K562 (cell line): ENCODE measurements at regions not wholly inside any gene's neighbourhood (a gene's known extent, or its start where the extent isn't known, plus 50 kb on each side); places are given as distances from the start of the nearest gene placed in this dataset.

Experiments
- ATAC-seq: fragments of 200-7000 bp; cut with Tn5 transposase; 3 replicates; pipeline ENCODE4 v1.9.1; 2020; ENCODE audit warnings: moderate library complexity
- BruUV-seq: library from RNA; stranded (reverse); fragments of 400-500 nt; replicated peaks from 2 replicates; lab custom pipeline; 2021; lab: Mats Ljungman, UMichigan
- CTCF ChIA-PET: fragments of 300-600 bp; formaldehyde crosslinking; extraction: SDS; loops from one replicate; lab custom pipeline; 2021; ENCODE audit warnings: low intra/inter-chr PET ratio; lab: Yijun Ruan, JAX
- POLR2A ChIA-PET: fragments of 300-600, 350-650 bp; sonication (Branson Sonifier 250); formaldehyde crosslinking; extraction: SDS; loops from one replicate; lab custom pipeline; 2021; ENCODE audit warnings: antibody characterized with exemption, inconsistent platforms; lab: Yijun Ruan, JAX
- DNase-seq, 4 experiments: peaks; one replicate each; pipeline versions ENCODE4 v3.0.0 to v3.0.0-alpha.2; 2011 to 2018; ENCODE audit warnings: low spot score in 3 of 4, mixed read lengths in 3 of 4; ENCODE audit errors: extremely low read depth in 1 of 4
- FAIRE-seq: peaks from 2 replicates; lab custom pipeline; 2011; peaks lifted over from hg19 to GRCh38; lab: Jason Lieb, UNC
- H2AFZ ChIP-seq: 2 replicates; pipeline ENCODE4 v1.6.0; 2011; ENCODE audit warnings: low read depth, low read length, control low read depth, inconsistent platforms
- H3K27ac ChIP-seq: fragments of 200-600 bp; 3 replicates; pipeline ENCODE4 v1.8.0; 2011; ENCODE audit warnings: low read depth, mild to moderate bottlenecking, control low read depth, inconsistent platforms, low read length, moderate library complexity, mixed read lengths; ENCODE audit errors: extremely low read depth
- H3K27me3 ChIP-seq, 2 experiments: fragments of 300-600 bp in 1 of 2; 2 replicates in 1 of 2; 3 replicates in 1 of 2; pipeline versions ENCODE4 v1.6.0 to v1.8.0; 2011; ENCODE audit warnings: inconsistent platforms in 2 of 2, low read length in 2 of 2, mild to moderate bottlenecking in 1 of 2, mixed read lengths in 1 of 2, moderate library complexity in 1 of 2; ENCODE audit not compliant: control insufficient read depth in 2 of 2, insufficient read depth in 2 of 2
- H3K36me3 ChIP-seq: fragments of 300-600 bp; 3 replicates; pipeline ENCODE4 v1.8.0; 2011; ENCODE audit warnings: mild to moderate bottlenecking, low read length, inconsistent platforms; ENCODE audit not compliant: control insufficient read depth, insufficient read depth
- H3K4me1 ChIP-seq, 2 experiments: fragments of 200-600 bp in 1 of 2; replicated peaks in 1 of 2; 2 replicates in 1 of 2; 3 replicates in 1 of 2; pipeline versions ENCODE4 v1.5.1 to v1.8.0; 2011; ENCODE audit warnings: inconsistent platforms in 2 of 2, low read length in 2 of 2, mild to moderate bottlenecking in 1 of 2, mixed read lengths in 1 of 2, moderate library complexity in 1 of 2; ENCODE audit not compliant: control insufficient read depth in 2 of 2, insufficient read depth in 2 of 2
- H3K4me2 ChIP-seq: 2 replicates; pipeline ENCODE4 v1.6.1; 2011; ENCODE audit warnings: low read length, control low read depth, inconsistent platforms, mixed read lengths; ENCODE audit not compliant: insufficient read depth
- H3K4me3 ChIP-seq: fragments of 200-600 bp; sonication (generic), shearing (Covaris generic); 2 replicates; pipeline ENCODE4 v1.5.1; 2016; ENCODE audit warnings: control low read depth, inconsistent platforms
- H3K79me2 ChIP-seq: fragments of 200-600 bp; 3 replicates; pipeline ENCODE4 v1.8.0; 2011; ENCODE audit warnings: low read length, inconsistent platforms; ENCODE audit not compliant: control insufficient read depth, insufficient read depth
- H3K9ac ChIP-seq, 2 experiments: 2 replicates each; pipeline versions ENCODE4 v1.6.0 to v1.6.1; 2011; ENCODE audit warnings: low read depth in 2 of 2, low read length in 2 of 2, control low read depth in 1 of 2, inconsistent platforms in 1 of 2, mild to moderate bottlenecking in 1 of 2, mixed read lengths in 1 of 2; ENCODE audit not compliant: insufficient read depth in 1 of 2
- H3K9me1 ChIP-seq: one replicate; pipeline ENCODE4 v1.6.0; 2011; ENCODE audit warnings: inconsistent platforms, mild to moderate bottlenecking, low read length, moderate library complexity; ENCODE audit not compliant: control insufficient read depth, insufficient read depth
- H3K9me3 ChIP-seq: replicated peaks from 2 replicates; pipeline ENCODE4 v1.5.1; 2011; ENCODE audit warnings: low read depth, low read length, inconsistent platforms; ENCODE audit not compliant: control insufficient read depth, insufficient read depth
- H4K20me1 ChIP-seq: replicated peaks from 2 replicates; pipeline ENCODE4 v1.6.1; 2011; ENCODE audit warnings: low read length, inconsistent platforms, mixed read lengths; ENCODE audit not compliant: control insufficient read depth, insufficient read depth
- ASH1L ChIP-seq: fragments of 450-650 bp; IDR thresholded peaks from 2 replicates; pipeline ENCODE4 v1.6.1; 2018; ENCODE audit warnings: borderline replicate concordance, mild to moderate bottlenecking, low read depth; ENCODE audit not compliant: partially characterized antibody
- CEBPB ChIP-seq: fragments of 450-650 bp; IDR thresholded peaks from 2 replicates; pipeline ENCODE4 v1.6.1; 2016; ENCODE audit warnings: missing genetic modification characterization, missing compliant biosample characterization
- CREM ChIP-seq: IDR thresholded peaks from 2 replicates; pipeline ENCODE4 v1.6.1; 2014; ENCODE audit warnings: antibody characterized with exemption, low read depth
- DNMT1 ChIP-seq: fragments of 450-650 bp; IDR thresholded peaks from 2 replicates; pipeline ENCODE4 v1.6.1; 2016; ENCODE audit warnings: antibody characterized with exemption, mild to moderate bottlenecking
- FIP1L1 ChIP-seq: fragments of 200-400 bp; formaldehyde crosslinking; IDR thresholded peaks from 2 replicates; pipeline ENCODE4 v1.6.1; 2018; ENCODE audit warnings: mild to moderate bottlenecking, low read depth, low read length; ENCODE audit not compliant: poor library complexity, severe bottlenecking
- JUND ChIP-seq, 2 experiments: IDR thresholded peaks; 2 replicates in 1 of 2; 3 replicates in 1 of 2; pipeline ENCODE4 v1.6.1; 2011; ENCODE audit warnings: borderline replicate concordance in 2 of 2, low read depth in 2 of 2, low read length in 2 of 2, improper control_type of control experiment in 1 of 2, missing biosample characterization in 1 of 2, missing genetic modification characterization in 1 of 2, missing genetic modification reagents in 1 of 2
- MYBL2 ChIP-seq, 2 experiments: fragments of 450-650 bp in 1 of 2; sonication (generic) in 1 of 2; formaldehyde crosslinking in 1 of 2; IDR thresholded peaks; 2 replicates each; pipeline versions ENCODE4 v1.6.1 to v1.8.1; 2017 to 2022; ENCODE audit warnings: borderline replicate concordance in 1 of 2, inconsistent platforms in 1 of 2, low read depth in 1 of 2, mild to moderate bottlenecking in 1 of 2, missing genetic modification reagents in 1 of 2, moderate library complexity in 1 of 2
- NR2C1 ChIP-seq, 2 experiments: fragments of 450-650 bp; IDR thresholded peaks; 2 replicates each; pipeline ENCODE4 v1.6.1; 2017; ENCODE audit warnings: mild to moderate bottlenecking in 2 of 2, antibody characterized with exemption in 1 of 2, inconsistent platforms in 1 of 2, missing compliant biosample characterization in 1 of 2, missing genetic modification characterization in 1 of 2
- PHF8 ChIP-seq: fragments of 200-600 bp; sonication (generic); IDR thresholded peaks from 2 replicates; pipeline ENCODE4 v1.6.1; 2012; ENCODE audit warnings: mixed run types, mild to moderate bottlenecking, inconsistent platforms, low read length, moderate library complexity, borderline replicate concordance
- POLR3G ChIP-seq: IDR thresholded peaks from 2 replicates; pipeline ENCODE4 v1.6.1; 2011; ENCODE audit not compliant: insufficient read length, insufficient replicate concordance; ENCODE audit errors: extremely low read depth
- PRMT5 ChIP-seq: sonication (generic); formaldehyde crosslinking; IDR thresholded peaks from 2 replicates; pipeline ENCODE4 v1.5.0; 2020; ENCODE audit warnings: missing genetic modification reagents
- RCOR1 ChIP-seq, 2 experiments: IDR thresholded peaks; 2 replicates each; pipeline ENCODE4 v1.6.1; 2012; ENCODE audit warnings: low read depth in 2 of 2, low read length in 2 of 2, borderline replicate concordance in 1 of 2, improper control_type of control experiment in 1 of 2
- SMARCA5 ChIP-seq: fragments of 450-650 bp; IDR thresholded peaks from 2 replicates; pipeline ENCODE4 v1.6.1; 2016
- TAF9B ChIP-seq: fragments of 450-650 bp; IDR thresholded peaks from 2 replicates; pipeline ENCODE4 v1.6.1; 2018; ENCODE audit warnings: mild to moderate bottlenecking; ENCODE audit not compliant: partially characterized antibody
- ZNF12 ChIP-seq: sonication (generic); formaldehyde crosslinking; IDR thresholded peaks from 2 replicates; pipeline ENCODE4 v1.4.0; 2020; ENCODE audit warnings: mild to moderate bottlenecking, missing genetic modification reagents
- ZNF507 ChIP-seq: conservative IDR thresholded peaks from 2 replicates; pipeline ENCODE4 v1.6.1; 2017; ENCODE audit warnings: missing genetic modification characterization, missing compliant biosample characterization
- ZZZ3 ChIP-seq: fragments of 450-650 bp; IDR thresholded peaks from 2 replicates; pipeline ENCODE4 v1.6.1; 2016; ENCODE audit warnings: antibody characterized with exemption, mild to moderate bottlenecking, moderate library complexity
- WGBS: fragments of 100-300 bp; shearing (Covaris generic); methylation state at CpG from one replicate; pipeline ENCODE4 v1.1.6; 2016; ENCODE audit warnings: low coverage, mixed read lengths; ENCODE audit not compliant: insufficient coverage; ENCODE audit errors: missing lambda C conversion rate; 5-methylcytosine and 5-hydroxymethylcytosine counted together
- in situ Hi-C: fragments of 300-500 bp; cut with MboI; formaldehyde crosslinking; loops from 4 replicates; pipeline ENCODE4 v1.15.0; 2018; ENCODE audit warnings: inconsistent platforms, mixed read lengths
- intact Hi-C: fragments of 100-400 bp; cut with micrococcal nuclease; formaldehyde crosslinking; loops from 2 replicates; pipeline ENCODE4 v1.14.2; 2022
- TF ChIP-seq, protein P1 (sequence below): fragments of 450-650 bp; IDR thresholded peaks from 2 replicates; pipeline ENCODE4 v1.6.1; 2016; ENCODE audit warnings: borderline replicate concordance
- TF ChIP-seq, protein P2 (sequence below): sonication (generic); formaldehyde crosslinking; IDR thresholded peaks from 2 replicates; pipeline ENCODE4 v1.8.1; 2023; ENCODE audit warnings: mild to moderate bottlenecking, missing genetic modification reagents

DNA sequence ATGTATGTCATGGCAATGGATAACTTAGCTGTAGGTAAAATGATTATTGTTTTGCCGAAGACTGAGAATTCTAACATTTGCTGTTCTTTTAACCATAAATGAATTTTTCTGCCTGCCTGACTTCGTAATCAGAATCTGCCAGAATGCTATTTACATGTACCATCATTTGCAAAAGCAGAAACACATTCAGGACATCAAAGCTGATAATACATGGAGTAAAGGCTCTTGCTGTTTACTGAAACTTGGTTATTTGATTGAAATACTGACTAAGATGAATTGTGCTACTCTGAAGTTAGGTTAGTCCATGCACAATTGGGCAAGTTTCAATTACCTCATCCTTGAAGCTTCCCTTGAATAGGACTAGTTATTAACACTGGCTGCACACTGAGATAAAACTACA, 293.8 kb downstream of the PLA2G4A start (continued):
- TF ChIP-seq, protein P1, sequence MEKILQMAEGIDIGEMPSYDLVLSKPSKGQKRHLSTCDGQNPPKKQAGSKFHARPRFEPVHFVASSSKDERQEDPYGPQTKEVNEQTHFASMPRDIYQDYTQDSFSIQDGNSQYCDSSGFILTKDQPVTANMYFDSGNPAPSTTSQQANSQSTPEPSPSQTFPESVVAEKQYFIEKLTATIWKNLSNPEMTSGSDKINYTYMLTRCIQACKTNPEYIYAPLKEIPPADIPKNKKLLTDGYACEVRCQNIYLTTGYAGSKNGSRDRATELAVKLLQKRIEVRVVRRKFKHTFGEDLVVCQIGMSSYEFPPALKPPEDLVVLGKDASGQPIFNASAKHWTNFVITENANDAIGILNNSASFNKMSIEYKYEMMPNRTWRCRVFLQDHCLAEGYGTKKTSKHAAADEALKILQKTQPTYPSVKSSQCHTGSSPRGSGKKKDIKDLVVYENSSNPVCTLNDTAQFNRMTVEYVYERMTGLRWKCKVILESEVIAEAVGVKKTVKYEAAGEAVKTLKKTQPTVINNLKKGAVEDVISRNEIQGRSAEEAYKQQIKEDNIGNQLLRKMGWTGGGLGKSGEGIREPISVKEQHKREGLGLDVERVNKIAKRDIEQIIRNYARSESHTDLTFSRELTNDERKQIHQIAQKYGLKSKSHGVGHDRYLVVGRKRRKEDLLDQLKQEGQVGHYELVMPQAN: no peak
- no peak for TF ChIP-seq ZZZ3
- TF ChIP-seq, all 486 proteins: peak for 0

DNA sequence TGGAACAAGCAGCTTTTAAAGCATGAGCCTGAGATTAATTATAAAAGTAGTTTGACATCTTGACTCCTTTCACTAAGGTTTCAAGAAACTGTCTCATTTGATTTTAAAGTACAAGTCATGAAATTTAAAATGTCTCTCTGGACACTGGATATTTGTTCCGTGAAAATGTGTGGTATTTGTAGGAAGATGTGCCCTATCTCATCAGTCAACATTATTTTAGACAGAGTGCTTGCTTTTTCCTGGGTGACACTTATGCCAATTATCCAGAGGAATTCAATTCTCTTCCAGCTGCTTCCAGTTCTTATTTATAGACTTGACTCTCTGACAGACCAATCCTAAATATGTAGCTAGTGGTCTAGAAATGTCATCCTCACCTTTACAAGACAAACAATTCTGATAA, 300.4 kb downstream of the PLA2G4A start:
- H3K27ac ChIP-seq: no peak overlapping the region
- H3K4me2 ChIP-seq: no peak overlapping the region
- ChIA-PET CTCF (no interaction called here), POLR2A (no interaction called here)
- no peaks in the 10 kb centered on the region for H3K9me3 ChIP-seq
- no peaks in the 10 kb centered on the region for H3K4me1 ChIP-seq
- no peaks in the 10 kb centered on the region for H3K36me3 ChIP-seq
- DNase-seq (no peak), ATAC-seq (no peak), FAIRE-seq (no peak)
- no peaks in the 10 kb centered on the region for H4K20me1 ChIP-seq
- in situ Hi-C loops: no loop called here
- BruUV-seq: no TSS peak
- intact Hi-C loops: no loop called here
- H2AFZ ChIP-seq: no peak overlapping the region
- H3K27me3 ChIP-seq: no peaks in the 10 kb centered on the region
- H3K79me2 ChIP-seq: no peaks in the 10 kb centered on the region
- no peaks in the 10 kb centered on the region for H3K9me1 ChIP-seq
- no peak overlapping the region for H3K9ac ChIP-seq
- WGBS: 4% methylated on average over 1 of the region's 1 CpG
- H3K4me3 ChIP-seq: no peak overlapping the region
- no peak for TF ChIP-seq ZNF507 (tag)
- TF ChIP-seq CREM: no peak
- TF ChIP-seq MYBL2 (IDR thresholded peaks at IDR 0.05; ENCODE audit: low read depth): no peak
- no peak for TF ChIP-seq MYBL2 (CRISPR knock-in tag; IDR thresholded peaks at IDR 0.05; ENCODE audit: borderline replicate concordance)
- no peak for TF ChIP-seq ASH1L
- no peak for TF ChIP-seq PRMT5
- no peak for TF ChIP-seq CEBPB (tag)
- no peak for TF ChIP-seq PHF8
- TF ChIP-seq POLR3G: no peak
- no peak for TF ChIP-seq SMARCA5
- TF ChIP-seq JUND (IDR thresholded peaks at IDR 0.05; ENCODE audit: borderline replicate concordance, low read depth, low read length): no peak
- no peak for TF ChIP-seq JUND (tag; IDR thresholded peaks at IDR 0.05; ENCODE audit: borderline replicate concordance, low read depth, low read length)
- no peak for TF ChIP-seq FIP1L1
- TF ChIP-seq DNMT1: no peak
- TF ChIP-seq NR2C1 (IDR thresholded peaks at IDR 0.05): no peak
- no peak for TF ChIP-seq NR2C1 (tag; IDR thresholded peaks at IDR 0.05)
- TF ChIP-seq TAF9B: no peak
- no peak for TF ChIP-seq ZNF12
- TF ChIP-seq RCOR1 (IDR thresholded peaks at IDR 0.05; ENCODE audit: borderline replicate concordance in 1 of 2, low read depth in 2 of 2, low read length in 2 of 2): no peak
- TF ChIP-seq, protein P2, sequence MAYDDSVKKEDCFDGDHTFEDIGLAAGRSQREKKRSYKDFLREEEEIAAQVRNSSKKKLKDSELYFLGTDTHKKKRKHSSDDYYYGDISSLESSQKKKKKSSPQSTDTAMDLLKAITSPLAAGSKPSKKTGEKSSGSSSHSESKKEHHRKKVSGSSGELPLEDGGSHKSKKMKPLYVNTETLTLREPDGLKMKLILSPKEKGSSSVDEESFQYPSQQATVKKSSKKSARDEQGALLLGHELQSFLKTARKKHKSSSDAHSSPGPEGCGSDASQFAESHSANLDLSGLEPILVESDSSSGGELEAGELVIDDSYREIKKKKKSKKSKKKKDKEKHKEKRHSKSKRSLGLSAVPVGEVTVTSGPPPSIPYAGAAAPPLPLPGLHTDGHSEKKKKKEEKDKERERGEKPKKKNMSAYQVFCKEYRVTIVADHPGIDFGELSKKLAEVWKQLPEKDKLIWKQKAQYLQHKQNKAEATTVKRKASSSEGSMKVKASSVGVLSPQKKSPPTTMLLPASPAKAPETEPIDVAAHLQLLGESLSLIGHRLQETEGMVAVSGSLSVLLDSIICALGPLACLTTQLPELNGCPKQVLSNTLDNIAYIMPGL (CRISPR knock-in tag): no peak
